ENCODE measurements at regions not wholly inside any gene's neighbourhood (a gene's known extent, or its start where the extent isn't known, plus 50 kb on each side); places are given as distances from the start of the nearest gene placed in this dataset.

GRCh38 chr9:134982311-134982710 is 64.6 kb upstream of the FCN1 start:
- TF ChIP-seq, protein P1, sequence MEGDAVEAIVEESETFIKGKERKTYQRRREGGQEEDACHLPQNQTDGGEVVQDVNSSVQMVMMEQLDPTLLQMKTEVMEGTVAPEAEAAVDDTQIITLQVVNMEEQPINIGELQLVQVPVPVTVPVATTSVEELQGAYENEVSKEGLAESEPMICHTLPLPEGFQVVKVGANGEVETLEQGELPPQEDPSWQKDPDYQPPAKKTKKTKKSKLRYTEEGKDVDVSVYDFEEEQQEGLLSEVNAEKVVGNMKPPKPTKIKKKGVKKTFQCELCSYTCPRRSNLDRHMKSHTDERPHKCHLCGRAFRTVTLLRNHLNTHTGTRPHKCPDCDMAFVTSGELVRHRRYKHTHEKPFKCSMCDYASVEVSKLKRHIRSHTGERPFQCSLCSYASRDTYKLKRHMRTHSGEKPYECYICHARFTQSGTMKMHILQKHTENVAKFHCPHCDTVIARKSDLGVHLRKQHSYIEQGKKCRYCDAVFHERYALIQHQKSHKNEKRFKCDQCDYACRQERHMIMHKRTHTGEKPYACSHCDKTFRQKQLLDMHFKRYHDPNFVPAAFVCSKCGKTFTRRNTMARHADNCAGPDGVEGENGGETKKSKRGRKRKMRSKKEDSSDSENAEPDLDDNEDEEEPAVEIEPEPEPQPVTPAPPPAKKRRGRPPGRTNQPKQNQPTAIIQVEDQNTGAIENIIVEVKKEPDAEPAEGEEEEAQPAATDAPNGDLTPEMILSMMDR (IDR thresholded peaks at IDR 0.05): no peak
- no peak for TF ChIP-seq POLR2A (IDR thresholded peaks at IDR 0.05)
